ENCODE measurements at regions not wholly inside any gene's neighbourhood (a gene's known extent, or its start where the extent isn't known, plus 50 kb on each side); places are given as distances from the start of the nearest gene placed in this dataset.

DNA sequence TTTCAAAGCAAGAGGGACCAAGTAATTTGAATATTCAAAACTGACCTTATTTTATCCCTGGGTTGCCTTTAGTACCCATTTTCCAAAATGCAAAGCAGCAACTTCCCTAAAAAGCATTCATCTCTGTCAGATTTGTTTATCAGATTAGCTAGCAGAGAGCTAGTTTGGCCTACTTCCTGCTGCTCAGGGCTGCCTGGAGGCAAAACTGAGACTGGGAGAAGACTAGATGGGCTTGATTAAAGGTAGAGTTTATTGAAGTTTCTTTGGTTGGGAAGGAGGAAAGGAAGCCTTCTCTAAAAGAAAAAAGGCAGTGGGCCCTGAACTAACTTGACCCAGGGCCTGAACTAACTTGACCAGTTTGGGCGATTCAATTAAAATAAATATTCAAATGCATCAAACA is 426.1 kb upstream of the FAM98A start:
- no peak for DNase-seq

DNA sequence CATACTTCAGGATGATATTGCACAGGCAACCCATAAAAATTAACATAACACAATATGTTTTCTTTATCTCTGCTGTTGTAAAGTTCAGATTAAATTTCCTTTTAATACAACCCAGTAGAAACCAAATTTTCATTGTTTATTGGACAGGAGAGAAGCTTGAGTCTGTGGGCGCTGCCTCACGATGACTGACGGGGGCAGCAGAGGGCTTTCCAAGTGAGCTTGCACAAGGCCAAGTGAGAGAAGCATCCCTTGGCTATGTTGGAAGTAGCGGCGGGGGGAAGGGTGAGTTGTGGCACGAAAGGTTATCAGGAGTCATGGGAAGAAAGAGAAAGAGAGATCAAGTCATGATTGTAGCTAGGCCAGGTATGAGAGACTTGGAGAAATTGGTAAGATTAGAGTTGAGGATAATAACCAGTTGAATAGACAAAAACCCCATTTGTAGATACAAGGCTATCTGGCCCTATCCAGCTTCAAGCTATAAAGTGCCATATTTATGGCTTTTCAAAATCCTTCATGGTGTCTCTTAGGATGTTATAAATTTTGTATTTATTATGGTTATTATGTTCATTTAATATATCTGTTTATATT is 413.7 kb upstream of the FAM98A start:
- peak; percentile 55 for DNase-seq

DNA sequence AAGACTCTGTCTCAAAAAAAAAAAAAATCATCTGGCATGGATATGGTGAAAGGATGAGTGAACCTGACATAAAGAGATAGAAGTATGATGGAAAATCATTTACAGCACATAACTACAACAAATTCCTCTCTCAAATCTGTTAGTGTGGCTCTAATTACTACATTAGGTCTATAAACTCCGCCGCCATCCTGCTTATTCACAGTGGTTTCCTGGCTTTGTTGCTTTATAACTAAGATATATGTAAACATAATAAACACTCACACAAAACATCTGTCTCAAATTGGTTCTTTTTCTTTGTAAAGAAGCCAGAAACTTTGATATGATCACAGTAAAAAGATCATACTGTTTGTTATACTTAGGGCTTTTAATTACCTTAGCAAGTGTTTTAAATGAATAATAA is 412.6 kb upstream of the FAM98A start:
- no peak for DNase-seq

DNA sequence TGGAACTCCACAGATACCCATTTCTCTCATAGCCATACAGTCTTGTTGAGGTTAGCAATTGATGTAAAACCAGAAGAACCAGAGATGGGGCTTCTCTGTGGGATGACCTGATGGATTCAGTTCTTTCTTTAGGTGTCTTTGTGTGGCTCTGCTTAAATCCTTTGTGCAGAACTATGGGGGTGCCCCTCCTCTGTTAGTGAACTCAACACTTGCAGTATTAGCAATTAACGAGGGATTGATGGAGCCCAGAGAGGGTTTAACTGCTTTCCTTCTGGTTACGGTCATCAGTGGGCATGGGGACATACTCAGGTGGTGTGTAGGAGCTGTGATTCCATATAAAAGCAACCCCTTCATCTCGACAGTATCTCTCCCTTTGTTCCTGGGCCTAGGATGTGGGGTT is 406.8 kb upstream of the FAM98A start:
- no peak for DNase-seq

DNA sequence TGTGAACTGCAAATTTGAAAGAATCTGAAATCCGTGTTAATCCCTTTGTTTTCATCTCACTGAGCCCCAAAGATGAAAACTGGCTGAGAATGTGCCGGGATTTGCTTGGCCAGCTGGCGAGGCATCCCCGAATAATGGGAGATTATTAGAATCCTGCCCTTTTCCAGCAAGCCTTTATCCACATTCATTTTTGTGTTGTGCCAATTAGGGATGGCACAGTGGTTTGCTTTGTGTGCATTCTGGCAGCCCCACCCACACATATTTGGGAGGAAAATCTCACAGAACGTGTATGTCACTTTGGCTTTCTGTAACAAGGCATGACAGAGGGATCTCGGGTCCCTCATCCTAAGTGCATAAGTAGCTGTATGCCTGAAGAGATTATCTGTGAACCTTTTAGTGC is 405.8 kb upstream of the FAM98A start:
- DNase-seq: no peak

DNA sequence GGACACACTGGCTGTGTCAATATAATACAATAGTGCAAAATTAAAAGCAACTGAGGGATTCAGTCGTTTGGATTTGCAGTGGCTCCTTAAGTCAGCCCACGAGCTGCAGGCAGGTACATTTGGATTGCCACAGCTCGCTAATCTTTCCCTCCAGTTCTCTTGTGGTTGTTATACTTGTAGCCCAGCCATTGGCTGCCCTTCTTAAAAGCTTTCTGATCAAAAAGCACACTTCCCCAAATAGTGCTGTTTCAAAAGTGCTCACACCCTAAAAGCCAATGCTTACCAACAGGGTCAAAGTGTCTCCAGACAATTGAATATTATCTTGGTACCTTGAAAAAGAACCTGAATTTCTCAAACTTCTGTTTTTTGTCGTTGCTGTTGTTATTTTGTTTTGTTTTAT is 404.7 kb upstream of the FAM98A start:
- no peak for DNase-seq

DNA sequence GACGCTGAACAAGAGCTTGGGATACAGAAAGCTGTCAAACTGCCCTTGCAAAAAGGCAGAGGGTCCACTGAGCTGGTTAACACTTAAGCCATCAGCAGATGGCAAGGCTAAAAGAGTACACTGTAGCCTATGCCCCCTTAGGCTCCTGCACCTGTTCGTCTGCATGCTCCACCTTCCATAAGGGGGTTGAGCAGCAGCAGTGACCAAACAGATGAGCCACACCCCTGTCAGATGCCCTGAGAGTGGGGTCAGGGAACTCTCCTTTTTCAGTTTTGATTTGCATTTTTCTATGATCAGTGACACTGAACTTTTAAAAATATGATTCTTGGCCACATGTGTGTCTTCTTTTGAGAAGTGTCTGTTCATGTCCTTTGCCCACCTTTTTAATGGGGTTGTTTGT is 402.5 kb upstream of the FAM98A start:
- no peak for DNase-seq

DNA sequence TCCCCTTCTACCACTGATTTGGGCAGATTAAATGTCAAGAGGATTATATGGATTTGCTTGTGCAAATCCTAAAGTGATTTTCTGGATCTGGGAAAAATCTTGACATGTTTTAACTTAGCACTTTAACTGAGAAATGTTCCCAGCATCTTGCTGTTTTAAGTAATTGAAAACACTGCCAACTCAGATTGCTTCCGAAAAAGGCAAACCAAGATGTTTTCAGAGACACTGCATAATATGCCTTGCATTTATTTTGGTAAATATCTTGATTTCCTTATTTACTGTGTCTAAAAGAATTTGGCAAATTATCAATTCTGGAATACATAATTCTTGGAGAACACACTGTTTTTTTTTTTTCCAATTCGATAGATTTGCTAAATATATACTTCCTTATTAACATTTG is 385.0 kb upstream of the FAM98A start:
- no peak for DNase-seq

DNA sequence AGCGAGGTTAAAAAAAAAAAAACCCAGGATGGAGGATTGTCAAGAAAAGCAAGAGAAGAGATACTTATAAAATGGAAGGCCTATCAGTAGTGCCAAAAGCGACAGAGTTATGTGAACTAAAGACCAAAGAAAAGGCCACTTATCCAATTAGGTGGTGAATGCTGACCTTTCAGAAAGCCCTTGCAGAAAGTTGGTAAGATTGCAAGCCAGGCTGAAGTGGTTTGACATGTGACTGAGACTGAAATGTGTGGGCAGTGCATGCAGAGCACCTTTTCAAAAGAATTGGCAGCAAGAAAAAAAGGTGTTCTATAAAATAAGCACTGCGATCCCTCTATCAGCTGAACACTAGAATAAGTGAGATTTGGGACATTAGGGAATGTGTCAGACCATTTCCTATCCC is 379.4 kb upstream of the FAM98A start:
- DNase-seq: no peak

DNA sequence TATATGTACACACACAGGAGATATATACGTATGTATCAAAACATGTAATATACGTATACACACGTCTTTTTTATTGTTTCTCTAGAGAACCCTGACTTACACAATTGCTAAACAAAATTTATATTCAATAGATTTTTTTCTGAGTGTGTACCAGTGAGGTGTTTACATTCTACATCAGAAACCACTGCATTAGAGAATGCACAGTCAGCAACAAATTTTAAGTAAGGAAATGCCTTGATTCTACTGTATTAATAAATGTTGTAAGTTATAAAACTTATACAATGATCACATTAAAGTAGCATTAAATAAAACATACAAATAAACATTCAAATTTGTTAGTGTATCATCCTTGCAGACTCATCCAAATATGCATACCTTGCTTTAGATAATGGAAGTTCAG is 376.4 kb upstream of the FAM98A start:
- no peak for DNase-seq

DNA sequence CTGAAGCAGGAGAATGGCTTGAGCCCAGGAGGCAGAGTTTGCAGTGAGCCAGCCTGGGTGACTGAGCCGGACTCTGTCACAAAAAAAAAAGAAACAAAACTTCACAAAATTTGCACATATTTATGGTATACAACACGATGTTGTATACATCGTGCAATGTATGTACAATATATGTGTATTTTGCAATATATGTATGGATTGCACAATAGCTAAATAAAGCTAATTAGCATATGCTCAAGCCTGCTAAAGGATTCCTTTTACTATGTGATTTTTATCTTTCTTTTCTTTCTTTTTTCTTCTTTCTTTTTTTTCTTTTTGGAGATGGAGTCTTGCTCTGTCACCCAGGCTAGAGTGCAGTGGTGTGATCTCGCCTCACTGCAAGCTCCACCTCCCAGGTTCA is 368.0 kb upstream of the FAM98A start:
- DNase-seq: no peak

DNA sequence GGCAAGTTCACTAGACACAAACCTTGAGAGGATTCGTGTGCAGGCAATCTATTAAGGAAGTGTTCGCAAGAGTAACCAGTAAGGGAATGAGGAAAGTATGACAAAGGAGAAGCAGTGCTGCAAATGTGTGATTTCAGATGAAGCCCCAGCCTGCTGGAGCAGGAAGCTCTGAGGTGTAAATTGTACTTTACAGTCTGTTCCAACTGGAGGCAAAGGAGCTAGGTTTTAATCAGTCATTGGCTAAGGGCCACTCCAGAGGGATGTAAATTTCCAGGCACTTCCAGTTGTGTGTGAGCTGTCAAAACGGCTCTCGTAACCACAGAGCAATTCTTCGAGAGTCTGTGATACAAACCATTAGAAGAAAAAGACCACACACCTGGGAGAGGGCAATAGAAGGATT is 359.5 kb upstream of the FAM98A start:
- DNase-seq: no peak

DNA sequence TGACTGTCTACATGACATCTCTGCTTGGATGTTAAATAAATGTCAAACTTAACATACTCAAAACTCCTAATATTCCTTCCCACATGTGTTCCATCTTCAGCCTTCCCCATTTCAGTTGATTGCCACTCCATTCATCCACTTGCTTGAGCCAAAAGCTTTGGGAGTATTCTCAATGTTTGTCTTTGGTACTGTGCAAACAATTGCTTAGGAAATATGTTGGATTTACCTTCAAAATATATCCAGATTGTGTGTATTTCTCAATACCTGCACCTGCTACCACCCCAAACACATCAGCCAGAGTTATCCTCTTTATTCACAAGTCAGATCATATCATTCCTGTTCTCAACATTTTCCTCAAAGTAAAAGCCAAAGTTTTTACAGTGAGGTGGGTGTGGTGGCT is 350.3 kb upstream of the FAM98A start:
- no peak for DNase-seq

DNA sequence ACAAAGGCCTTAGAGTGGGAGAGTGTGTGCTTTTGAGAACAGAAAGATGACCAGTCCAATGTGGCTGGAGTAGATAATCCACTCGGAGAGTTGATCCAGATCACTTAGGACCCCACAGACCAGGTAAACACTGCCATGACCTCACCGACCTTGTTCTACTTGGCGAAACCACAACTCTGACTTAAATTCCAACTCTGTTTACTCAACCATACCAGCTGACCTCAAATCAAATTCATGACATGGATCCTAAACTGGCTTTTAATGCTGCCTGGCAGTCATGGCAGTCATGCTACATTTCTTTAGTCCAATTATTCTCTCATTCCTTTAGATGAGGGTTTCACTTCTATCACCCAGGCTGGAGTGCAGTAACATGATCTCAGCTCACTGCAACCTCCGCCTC is 347.1 kb upstream of the FAM98A start:
- no peak for DNase-seq

DNA sequence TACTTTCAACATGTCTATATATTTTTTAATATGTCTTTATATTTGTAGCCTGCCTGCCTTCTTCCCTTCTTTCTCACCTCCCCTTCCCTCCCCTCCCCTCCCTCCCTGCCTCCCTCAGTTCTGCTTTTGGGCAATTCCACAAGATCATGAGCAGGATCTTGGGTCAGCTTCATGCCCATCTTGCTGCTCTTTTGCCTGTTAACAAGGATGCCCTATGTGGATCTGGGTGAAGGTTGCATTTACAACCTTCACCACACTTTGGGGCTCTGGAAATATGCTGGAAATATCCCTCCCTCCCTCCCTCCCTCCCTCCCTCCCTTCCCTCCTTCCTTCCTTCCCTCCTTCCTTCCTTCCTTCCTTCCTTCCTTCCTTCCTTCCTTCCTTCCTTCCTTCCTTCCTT is 334.1 kb upstream of the FAM98A start:
- no peak for DNase-seq

DNA sequence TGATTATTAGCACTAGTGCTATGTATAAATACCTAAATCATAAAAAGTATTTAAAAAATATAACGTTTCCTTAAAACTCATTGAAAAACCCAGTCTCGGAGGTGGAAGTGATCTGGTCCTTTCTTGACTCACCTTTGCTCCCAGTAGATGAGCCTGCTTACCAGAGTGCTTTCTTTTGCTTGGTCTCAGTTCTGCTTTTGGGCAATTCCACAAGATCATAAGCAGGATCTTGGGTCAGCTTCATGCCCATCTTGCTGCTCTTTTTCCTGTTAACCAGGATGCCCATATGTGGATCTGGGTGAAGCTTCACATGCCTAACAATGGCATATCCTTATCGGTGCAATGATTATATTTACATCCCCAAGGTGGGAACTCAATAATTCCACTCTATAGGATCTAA is 332.1 kb upstream of the FAM98A start:
- no peak for DNase-seq

DNA sequence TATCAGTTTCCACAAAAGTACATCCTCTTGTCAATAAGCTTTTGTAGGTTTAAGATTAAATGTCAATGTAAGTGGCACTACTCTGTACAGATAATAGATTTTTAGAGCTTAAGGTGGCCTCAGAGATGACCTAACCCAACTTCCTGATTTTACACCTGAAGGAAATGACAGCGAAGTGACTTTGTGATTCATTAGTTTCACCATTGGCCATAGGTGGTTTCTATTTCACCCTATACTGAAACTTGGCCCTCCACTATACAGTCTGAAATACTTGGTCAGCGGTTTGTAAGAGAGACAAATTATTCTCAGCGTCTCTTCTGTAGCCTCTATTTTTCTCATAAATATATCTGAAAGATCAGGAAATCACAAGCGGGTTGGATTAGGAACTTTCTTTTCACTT is 330.4 kb upstream of the FAM98A start:
- no peak for DNase-seq

DNA sequence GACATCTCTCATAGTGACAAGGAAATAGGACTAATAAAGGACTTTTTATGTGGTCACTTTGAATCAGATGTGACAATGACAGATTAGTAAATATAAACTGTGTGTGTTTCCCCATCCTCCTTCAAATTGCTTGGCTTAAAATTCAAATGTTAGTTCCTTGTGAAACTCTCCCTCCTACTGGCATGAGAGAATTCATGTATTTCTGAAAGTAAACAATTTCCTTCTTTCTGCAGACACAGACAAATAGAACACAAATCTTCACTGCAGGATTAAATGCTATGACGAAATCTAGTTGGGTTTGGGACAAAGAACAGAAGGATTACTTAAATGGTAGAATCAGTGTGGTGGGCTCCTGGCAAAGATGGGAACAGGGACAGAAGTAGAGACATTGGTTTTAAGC is 328.7 kb upstream of the FAM98A start:
- DNase-seq: no peak

DNA sequence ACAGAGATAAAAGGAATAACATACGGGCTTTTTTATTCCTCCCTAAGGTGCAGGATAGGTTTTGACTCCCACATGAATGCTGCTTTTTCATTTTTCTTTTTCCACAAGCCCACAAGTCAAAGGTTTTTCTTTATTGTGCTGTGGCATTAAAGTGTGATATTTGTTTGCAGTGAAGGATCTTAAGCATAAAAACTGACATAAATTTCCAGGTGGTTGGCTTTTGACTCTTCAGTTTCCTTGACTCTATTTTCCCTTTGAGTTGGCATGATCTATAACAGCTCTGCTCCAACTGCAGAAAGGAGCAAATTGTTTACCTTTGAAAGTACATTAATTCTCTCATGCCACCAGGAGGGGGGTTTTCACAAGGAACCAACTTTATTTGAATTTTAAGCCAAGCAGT is 326.2 kb upstream of the FAM98A start:
- DNase-seq: no peak

DNA sequence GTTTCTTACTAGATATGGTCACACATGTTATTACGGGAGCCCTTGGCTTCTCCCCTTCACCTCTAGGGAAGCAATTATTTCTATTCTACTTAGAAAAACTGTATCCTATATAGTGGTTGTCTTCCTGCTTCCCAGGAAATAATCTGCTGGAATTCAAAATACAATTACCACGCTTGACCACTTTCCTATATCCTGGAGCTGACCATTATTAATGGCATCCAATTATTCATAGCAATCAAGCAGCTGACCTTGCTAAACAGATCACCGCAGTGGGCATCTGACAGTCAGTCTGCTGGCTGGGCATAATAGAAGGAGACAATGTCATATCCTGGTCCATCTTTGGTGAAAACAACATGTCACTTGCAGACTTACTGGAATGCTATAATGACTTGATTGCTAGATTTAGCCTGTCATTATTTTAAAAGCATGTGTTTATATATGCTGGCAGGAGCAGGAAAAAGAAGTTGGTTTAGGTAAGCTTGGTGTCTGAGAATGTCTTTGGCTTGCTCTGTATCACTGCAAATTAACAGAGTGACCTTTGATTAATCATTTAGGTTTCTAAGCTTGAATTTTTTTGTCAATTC is 325.6 kb upstream of the FAM98A start:
- no peak for DNase-seq

DNA sequence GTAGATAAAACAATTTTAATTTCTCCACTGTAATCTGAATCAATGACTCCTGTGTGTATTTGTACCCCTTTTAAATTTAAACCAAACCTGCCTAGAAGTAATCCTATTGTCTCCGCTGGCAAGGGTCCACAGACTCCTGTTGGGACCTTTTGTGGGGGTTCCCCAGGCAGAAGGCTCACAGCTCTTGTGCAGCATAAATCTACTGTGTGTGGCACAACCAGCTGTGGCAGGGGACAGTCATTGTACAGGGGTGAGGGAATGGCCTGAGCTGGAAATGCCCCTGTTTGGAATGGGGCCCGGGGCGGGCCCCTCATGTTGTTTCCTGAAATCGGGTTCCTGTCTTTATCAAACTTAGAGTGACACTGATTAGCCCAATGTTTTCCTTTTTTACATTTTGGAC is 318.2 kb upstream of the FAM98A start:
- DNase-seq: no peak

DNA sequence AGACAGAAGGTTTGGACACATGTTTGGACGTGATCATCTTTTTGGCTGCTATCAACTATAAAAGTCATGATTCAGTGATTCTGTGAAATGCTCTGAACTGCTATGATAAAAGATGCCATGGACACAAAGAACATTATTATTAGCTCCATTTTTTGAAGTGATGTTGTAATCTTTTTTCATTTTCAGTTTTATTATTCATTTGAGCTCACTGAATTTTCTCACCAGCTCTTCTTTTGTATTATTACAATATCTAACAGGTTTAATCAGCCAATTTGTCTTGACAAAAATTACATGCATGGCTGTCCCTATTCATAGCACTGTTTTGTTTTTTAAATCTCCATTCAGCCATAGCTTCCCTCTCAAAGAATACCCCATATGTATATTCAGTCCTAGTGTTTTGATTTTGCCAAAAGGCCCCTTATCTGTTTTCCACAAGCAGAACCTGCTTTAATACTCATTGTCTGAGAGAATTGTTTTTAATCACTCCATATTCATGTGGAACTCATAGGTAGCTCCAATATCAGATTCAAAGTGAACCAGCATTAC is 314.0 kb upstream of the FAM98A start:
- no peak for DNase-seq

DNA sequence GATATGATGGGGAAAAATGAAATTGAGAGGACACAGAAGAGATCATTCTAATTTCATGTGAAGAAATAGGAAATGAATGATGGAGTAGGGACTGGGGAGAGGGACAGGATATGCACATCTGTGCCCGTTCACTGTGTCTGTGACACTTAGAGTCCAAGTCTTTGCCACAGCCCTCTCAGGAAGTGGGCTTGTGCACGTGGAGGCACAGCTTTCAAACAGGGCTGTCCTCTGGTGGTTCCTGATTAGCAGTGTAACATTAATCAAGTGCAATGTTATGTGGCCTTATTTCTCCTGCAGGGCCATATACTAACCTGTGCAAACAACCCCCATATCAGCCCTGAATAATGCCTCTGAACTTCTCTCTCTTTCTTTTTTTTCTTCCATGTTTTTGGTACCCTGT is 312.2 kb upstream of the FAM98A start:
- no peak for DNase-seq

DNA sequence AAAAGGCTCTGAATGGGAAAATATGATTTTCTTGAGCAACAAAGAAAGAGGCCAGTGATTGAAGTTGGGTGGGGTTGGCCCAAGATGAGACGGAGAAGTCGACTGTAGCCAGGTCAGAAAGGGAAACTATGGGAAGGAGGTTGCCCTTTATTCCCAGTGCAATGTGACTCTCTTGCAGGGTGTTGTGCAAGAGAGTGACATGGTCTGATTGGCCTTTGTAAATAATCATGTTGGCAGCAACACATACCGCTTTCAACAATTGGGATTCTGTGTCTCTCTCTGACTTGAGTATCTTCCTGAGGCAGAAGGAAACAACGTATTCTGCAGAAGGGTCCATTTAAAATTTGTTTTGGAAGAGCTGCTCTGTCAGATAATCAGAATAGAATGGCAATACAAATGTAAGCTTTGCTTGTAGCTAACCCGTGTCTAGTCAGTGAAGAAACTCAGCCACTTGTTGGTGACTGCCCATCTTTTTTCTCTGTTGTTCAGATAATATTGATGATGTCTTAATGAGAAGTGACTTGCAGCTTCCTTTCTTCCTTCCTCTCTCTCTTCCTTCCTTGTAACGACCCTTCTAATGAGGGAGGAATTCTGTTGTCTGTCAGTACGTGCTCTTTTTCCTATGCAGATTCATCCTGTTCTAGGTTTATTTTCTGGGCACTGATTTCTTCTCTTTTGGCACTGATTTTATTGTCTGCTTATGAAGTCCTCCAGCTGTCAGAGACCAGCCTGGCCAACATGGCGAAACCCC is 311.0 kb upstream of the FAM98A start:
- no peak for DNase-seq

DNA sequence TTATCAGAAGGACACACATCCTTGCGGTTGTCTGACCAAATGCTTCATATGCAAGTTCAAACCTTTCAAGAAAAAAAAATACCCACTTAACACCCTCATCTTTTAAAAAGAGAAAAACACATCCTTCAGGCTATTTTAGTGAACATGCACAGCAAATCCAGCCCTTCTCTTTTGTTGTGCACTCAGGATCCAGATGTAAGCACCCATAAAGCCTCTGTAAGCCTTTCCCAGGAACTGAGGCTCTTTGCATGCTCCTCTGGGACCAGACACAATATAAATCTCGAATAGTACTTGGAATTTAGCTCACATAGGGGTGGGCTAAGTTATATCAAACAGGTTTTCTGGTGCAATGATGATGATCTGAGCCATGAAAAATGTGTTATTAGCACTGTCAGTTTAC is 308.8 kb upstream of the FAM98A start:
- no peak for DNase-seq
